AG04450 (cell line): ENCODE measurements at regions not wholly inside any gene's neighbourhood (a gene's known extent, or its start where the extent isn't known, plus 50 kb on each side); places are given as distances from the start of the nearest gene placed in this dataset.

ENCODE experiments used
- CTCF ChIA-PET: fragments of 300-600, 350-600 bp; formaldehyde crosslinking; extraction: SDS; loops from one replicate; lab custom pipeline; 2022; ENCODE audit warnings: antibody characterized with exemption, inconsistent platforms; lab: Charles Lee
- POLR2A ChIA-PET: fragments of 350-600 bp; formaldehyde crosslinking; extraction: SDS; loops from one replicate; lab custom pipeline; 2021; ENCODE audit warnings: antibody characterized with exemption, inconsistent platforms; lab: Yijun Ruan, JAX
- DNase-seq: peaks from one replicate; pipeline ENCODE4 v3.0.0-alpha.2; 2011; ENCODE audit warnings: low read depth, low spot score
- H3K27ac ChIP-seq: one replicate; pipeline ENCODE4 v1.5.1; 2012; ENCODE audit warnings: low read depth, low read length, control low read depth
- H3K27me3 ChIP-seq: one replicate; pipeline ENCODE4 v1.6.0; 2012; ENCODE audit warnings: low read length; ENCODE audit not compliant: control insufficient read depth, insufficient read depth
- H3K4me3 ChIP-seq: 2 replicates; pipeline ENCODE4 v1.5.1; 2011; ENCODE audit warnings: mild to moderate bottlenecking, low read depth, low read length, control low read depth
- H3K9me3 ChIP-seq: 2 replicates; pipeline ENCODE4 v1.5.1; 2012; ENCODE audit warnings: low read length; ENCODE audit not compliant: control insufficient read depth, insufficient read depth
- CTCF ChIP-seq: IDR thresholded peaks from 2 replicates; pipeline ENCODE4 v1.5.1; 2011; ENCODE audit warnings: low read depth, low read length, control low read depth, inconsistent platforms

GRCh38 chr10:2733278-2733963, 333.9 kb upstream of the PFKP start:
- TF ChIP-seq CTCF, result no peak
- DNase-seq, result no peak
- Histone ChIP-seq H3K9me3 (peaks cover 34% of the 10 kb centered on the region), H3K27ac (no peak overlapping the region), H3K27me3 (no peaks in the 10 kb centered on the region), H3K4me3 (no peak overlapping the region)
- ChIA-PET CTCF (no interaction called here), POLR2A (no interaction called here)

- no peak for DNase-seq
- ChIA-PET CTCF (no interaction called here), POLR2A (no interaction called here)
- Histone ChIP-seq H3K4me3 (no peak overlapping the region), H3K9me3 (peaks cover 34% of the 10 kb centered on the region), H3K27me3 (no peaks in the 10 kb centered on the region), H3K27ac (no peak overlapping the region)
- TF ChIP-seq CTCF, result no peak
Measured at GRCh38 chr10:2731940-2732339, 335.4 kb upstream of the PFKP start.

GRCh38 chr10:2729197-2729596, 338.2 kb upstream of the PFKP start:
- ChIA-PET POLR2A (no interaction called here), CTCF (no interaction called here)
- Histone ChIP-seq H3K4me3 (no peak overlapping the region), H3K27me3 (no peaks in the 10 kb centered on the region), H3K27ac (no peak overlapping the region), H3K9me3 (peaks cover 33% of the 10 kb centered on the region)
- no peak for TF ChIP-seq CTCF
- DNase-seq, result no peak

- Histone ChIP-seq H3K4me3 (no peak overlapping the region), H3K9me3 (peaks cover 34% of the 10 kb centered on the region), H3K27me3 (no peaks in the 10 kb centered on the region), H3K27ac (no peak overlapping the region)
- DNase-seq, result no peak
- CTCF ChIA-PET, result no interaction called here
- POLR2A ChIA-PET, result no interaction called here
- no peak for TF ChIP-seq CTCF
Measured at GRCh38 chr10:2728087-2728486, 339.3 kb upstream of the PFKP start.

- H3K9me3 ChIP-seq, result peaks cover 21% of the 10 kb centered on the region
- ChIA-PET CTCF (no interaction called here), POLR2A (no interaction called here)
- no peaks in the 10 kb centered on the region for H3K27me3 ChIP-seq
- no peak for DNase-seq
- no peak overlapping the region for H3K4me3 ChIP-seq
- no peak for TF ChIP-seq CTCF
- H3K27ac ChIP-seq, result no peak overlapping the region
Measured at GRCh38 chr10:2716596-2716995, 350.8 kb upstream of the PFKP start.
